HepG2 (cell line): ENCODE measurements at regions not wholly inside any gene's neighbourhood (a gene's known extent, or its start where the extent isn't known, plus 50 kb on each side); places are given as distances from the start of the nearest gene placed in this dataset.

Experiments
- AFF4 ChIP-seq: sonication (generic); formaldehyde crosslinking; IDR thresholded peaks from 2 replicates; pipeline ENCODE4 v1.4.0; 2020; ENCODE audit warnings: missing genetic modification reagents
- CTCF ChIP-seq: sonication (generic); formaldehyde crosslinking; IDR thresholded peaks from 2 replicates; pipeline ENCODE4 v1.5.0; 2020; ENCODE audit warnings: mild to moderate bottlenecking, missing genetic modification reagents, moderate library complexity
- FOXP1 ChIP-seq, 2 experiments: fragments of 450-650 bp in 1 of 2; IDR thresholded peaks; 2 replicates each; pipeline ENCODE4 v1.6.1; 2017 to 2018; ENCODE audit warnings: antibody characterized with exemption in 1 of 2
- KDM3A ChIP-seq: IDR thresholded peaks from 2 replicates; pipeline ENCODE4 v1.6.1; 2018; ENCODE audit warnings: low read depth, missing compliant biosample characterization
- KLF9 ChIP-seq: IDR thresholded peaks from 2 replicates; pipeline ENCODE4 v1.6.1; 2016; ENCODE audit warnings: low read depth
- MAX ChIP-seq: IDR thresholded peaks from 2 replicates; pipeline ENCODE4 v1.6.1; 2012; ENCODE audit warnings: inconsistent platforms
- MXD3 ChIP-seq: IDR thresholded peaks from 2 replicates; pipeline ENCODE4 v1.6.1; 2016; ENCODE audit warnings: mild to moderate bottlenecking, missing biosample characterization, missing genetic modification reagents
- PHF20 ChIP-seq: sonication (generic); formaldehyde crosslinking; IDR thresholded peaks from 2 replicates; pipeline ENCODE4 v1.5.0; 2020; ENCODE audit warnings: mild to moderate bottlenecking, missing genetic modification reagents
- POLR2A ChIP-seq, 2 experiments: IDR thresholded peaks; 2 replicates each; pipeline ENCODE4 v1.6.1; 2011; ENCODE audit warnings: low read depth in 2 of 2, low read length in 2 of 2, mild to moderate bottlenecking in 1 of 2, moderate library complexity in 1 of 2; ENCODE audit not compliant: insufficient read depth in 1 of 2
- TBL1XR1 ChIP-seq: fragments of 150-350 bp; IDR thresholded peaks from 2 replicates; pipeline ENCODE4 v1.6.1; 2014; ENCODE audit warnings: borderline replicate concordance, low read length; ENCODE audit not compliant: partially characterized antibody
- ZNF33A ChIP-seq: sonication (generic); formaldehyde crosslinking; IDR thresholded peaks from 2 replicates; pipeline ENCODE4 v1.5.1; 2020; ENCODE audit warnings: missing genetic modification reagents, mild to moderate bottlenecking, moderate library complexity, borderline replicate concordance
- ZSCAN20 ChIP-seq: sonication (generic); formaldehyde crosslinking; IDR thresholded peaks from 2 replicates; pipeline ENCODE4 v1.4.0; 2020; ENCODE audit warnings: missing genetic modification reagents, mild to moderate bottlenecking, borderline replicate concordance
- ZSCAN9 ChIP-seq: IDR thresholded peaks from 2 replicates; pipeline ENCODE4 v1.6.1; 2016; ENCODE audit warnings: borderline replicate concordance
- ZZZ3 ChIP-seq: sonication (generic); formaldehyde crosslinking; IDR thresholded peaks from 2 replicates; pipeline ENCODE4 v1.4.0; 2020; ENCODE audit warnings: missing genetic modification reagents, mild to moderate bottlenecking, borderline replicate concordance

GRCh38 chr20:4445784-4446183 is 196.7 kb upstream of the ADRA1D start:
- no peak for TF ChIP-seq TBL1XR1
- TF ChIP-seq FOXP1 (IDR thresholded peaks at IDR 0.05), result no peak
- TF ChIP-seq FOXP1 (CRISPR knock-in tag; IDR thresholded peaks at IDR 0.05), result no peak
- no peak for TF ChIP-seq ZNF33A (CRISPR knock-in tag)
- no peak for TF ChIP-seq PHF20 (CRISPR knock-in tag)
- TF ChIP-seq AFF4 (CRISPR knock-in tag), result no peak
- no peak for TF ChIP-seq POLR2A (IDR thresholded peaks at IDR 0.05; ENCODE audit: insufficient read depth in 1 of 2, low read depth in 2 of 2, low read length in 2 of 2)
- no peak for TF ChIP-seq ZSCAN20
- no peak for TF ChIP-seq KLF9 (CRISPR knock-in tag)
- TF ChIP-seq ZZZ3 (CRISPR knock-in tag), result no peak
- TF ChIP-seq MXD3 (CRISPR knock-in tag), result no peak
- TF ChIP-seq MAX, result no peak
- no peak for TF ChIP-seq ZSCAN9 (CRISPR knock-in tag)
- no peak for TF ChIP-seq KDM3A (CRISPR knock-in tag)
- no peak for TF ChIP-seq CTCF (CRISPR knock-in tag)
